ENCODE measurements at regions not wholly inside any gene's neighbourhood (a gene's known extent, or its start where the extent isn't known, plus 50 kb on each side); places are given as distances from the start of the nearest gene placed in this dataset.
"Not testable (repeated sequence)": the region's sequence is repeated elsewhere in the genome, so short reads cannot be mapped to it uniquely, and the experiment has no call there.

GRCh38 chr20:1800777-1801176 is 94.4 kb upstream of the SIRPA start:
- intact Hi-C loops (cut with micrococcal nuclease) = no loop called here
- Histone ChIP-seq H3K27ac (ENCODE audit: low read length) (no peak overlapping the region), H3K27me3 (ENCODE audit: control insufficient read depth, insufficient read depth, low read length) (peaks cover 3% of the 10 kb centered on the region), H3K4me3 (ENCODE audit: low read length) (no peak overlapping the region), H3K9me3 (ENCODE audit: control insufficient read depth, insufficient read depth, low read length) (no peaks in the 10 kb centered on the region), H3K4me1 (ENCODE audit: control insufficient read depth, insufficient read depth, low read length) (peaks cover 14% of the 10 kb centered on the region), H3K36me3 (ENCODE audit: control insufficient read depth, insufficient read depth, low read length) (no peaks in the 10 kb centered on the region)
- H3K4me3 Mint-ChIP-seq = no peak overlapping the region
- no peak for ATAC-seq
- H3K27me3 Mint-ChIP-seq (ENCODE audit: low read depth in 2 of 2) = peaks cover 39 to 80% of the 10 kb centered on the region in 2 donors
- H3K4me1 Mint-ChIP-seq = peaks cover 0 to 5% of the 10 kb centered on the region in 2 donors
- WGBS (ENCODE audit: insufficient coverage) = no CpG with 5 or more reads among the region's 3 CpGs
- TF ChIP-seq CTCF (IDR thresholded peaks at IDR 0.05) = no peak
- no peaks in the 10 kb centered on the region for H3K36me3 Mint-ChIP-seq
- H3K9me3 Mint-ChIP-seq = no peaks in the 10 kb centered on the region
- no peak overlapping the region for H3K27ac Mint-ChIP-seq
- DNase-seq = no peak

GRCh38 chr20:1800180-1800579 is 95.0 kb upstream of the SIRPA start:
- Histone ChIP-seq H3K9me3 (ENCODE audit: control insufficient read depth, insufficient read depth, low read length) (no peaks in the 10 kb centered on the region), H3K27me3 (ENCODE audit: control insufficient read depth, insufficient read depth, low read length) (peaks cover 3% of the 10 kb centered on the region), H3K4me3 (ENCODE audit: low read length) (no peak overlapping the region), H3K4me1 (ENCODE audit: control insufficient read depth, insufficient read depth, low read length) (peaks cover 14% of the 10 kb centered on the region), H3K36me3 (ENCODE audit: control insufficient read depth, insufficient read depth, low read length) (no peaks in the 10 kb centered on the region), H3K27ac (ENCODE audit: low read length) (no peak overlapping the region)
- peaks cover 0 to 5% of the 10 kb centered on the region in 2 donors for H3K4me1 Mint-ChIP-seq
- TF ChIP-seq CTCF (IDR thresholded peaks at IDR 0.05) = no peak
- ATAC-seq = no peak
- H3K27ac Mint-ChIP-seq = no peak overlapping the region
- intact Hi-C loops (cut with micrococcal nuclease) = no loop called here
- whole genome bisulfite sequencing (ENCODE audit: insufficient coverage) = 89% methylated on average over 1 of the region's 2 CpGs
- DNase-seq = no peak
- H3K4me3 Mint-ChIP-seq = no peak overlapping the region
- H3K27me3 Mint-ChIP-seq (ENCODE audit: low read depth in 2 of 2) = peaks cover 36 to 80% of the 10 kb centered on the region in 2 donors
- H3K36me3 Mint-ChIP-seq = no peaks in the 10 kb centered on the region
- H3K9me3 Mint-ChIP-seq = no peaks in the 10 kb centered on the region

- H3K9me3 Mint-ChIP-seq; H3K4me1 Mint-ChIP-seq; H3K9me3 ChIP-seq (ENCODE audit: control insufficient read depth, insufficient read depth, low read length); DNase-seq; intact Hi-C loops (cut with micrococcal nuclease); ATAC-seq; H3K4me3 ChIP-seq (ENCODE audit: low read length); H3K27ac Mint-ChIP-seq; H3K4me3 Mint-ChIP-seq; H3K27me3 ChIP-seq (ENCODE audit: control insufficient read depth, insufficient read depth, low read length); H3K36me3 ChIP-seq (ENCODE audit: control insufficient read depth, insufficient read depth, low read length); H3K27ac ChIP-seq (ENCODE audit: low read length); H3K36me3 Mint-ChIP-seq: not testable (repeated sequence)
- peaks cover 33 to 81% of the 10 kb centered on the region in 2 donors for H3K27me3 Mint-ChIP-seq (ENCODE audit: low read depth in 2 of 2)
- WGBS (ENCODE audit: insufficient coverage) = 88% methylated on average over 2 of the region's 14 CpGs
- peaks cover 14% of the 10 kb centered on the region for H3K4me1 ChIP-seq (ENCODE audit: control insufficient read depth, insufficient read depth, low read length)
Observed at GRCh38 chr20:1799746-1800145, 95.5 kb upstream of the SIRPA start.

- no peak overlapping the region for H3K4me3 ChIP-seq (ENCODE audit: low read length)
- H3K36me3 ChIP-seq (ENCODE audit: control insufficient read depth, insufficient read depth, low read length) = no peaks in the 10 kb centered on the region
- intact Hi-C loops (cut with micrococcal nuclease) = no loop called here
- Mint-ChIP-seq H3K4me1 (no peaks in the 10 kb centered on the region), H3K9me3 (no peaks in the 10 kb centered on the region), H3K27ac (no peak overlapping the region), H3K36me3 (no peaks in the 10 kb centered on the region), H3K4me3 (no peak overlapping the region), H3K27me3 (ENCODE audit: low read depth in 2 of 2) (peaks cover 26 to 77% of the 10 kb centered on the region in 2 donors)
- peaks cover 4% of the 10 kb centered on the region for H3K27me3 ChIP-seq (ENCODE audit: control insufficient read depth, insufficient read depth, low read length)
- ATAC-seq (no peak), DNase-seq (no peak)
- no peaks in the 10 kb centered on the region for H3K9me3 ChIP-seq (ENCODE audit: control insufficient read depth, insufficient read depth, low read length)
- no CpG with 5 or more reads among the region's 2 CpGs for WGBS (ENCODE audit: insufficient coverage)
- TF ChIP-seq CTCF (IDR thresholded peaks at IDR 0.05) = no peak
- H3K27ac ChIP-seq (ENCODE audit: low read length) = no peak overlapping the region
- peaks cover 6% of the 10 kb centered on the region for H3K4me1 ChIP-seq (ENCODE audit: control insufficient read depth, insufficient read depth, low read length)
Observed at GRCh38 chr20:1798982-1799381, 96.2 kb upstream of the SIRPA start.

Measured in natural killer cell (primary cell).